ENCODE measurements at regions not wholly inside any gene's neighbourhood (a gene's known extent, or its start where the extent isn't known, plus 50 kb on each side); places are given as distances from the start of the nearest gene placed in this dataset.

DNA sequence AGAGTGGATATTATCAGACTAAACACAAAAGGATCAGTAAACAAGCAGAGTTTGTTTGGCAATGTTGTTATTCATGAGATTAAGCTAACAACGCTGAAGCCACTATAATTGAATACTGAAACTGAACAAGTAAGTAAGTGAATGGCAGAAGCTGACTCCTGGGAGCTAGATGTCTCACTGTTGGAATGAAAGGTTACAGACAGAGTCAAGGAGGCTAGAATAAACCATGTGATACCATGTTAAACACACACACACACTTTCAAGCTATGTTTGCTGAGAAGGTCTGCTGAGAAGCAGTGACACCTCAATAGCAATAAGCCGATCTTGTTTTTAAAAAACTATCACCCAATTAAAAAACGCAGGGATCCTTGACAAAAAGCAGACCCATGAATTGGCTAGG, 1609.4 kb upstream of the MIR17HG start:
- Histone ChIP-seq H3K4me2 (no peak overlapping the region), H3K4me3 (no peak overlapping the region), H3K9me3 (no peaks in the 10 kb centered on the region), H3K4me1 (no peaks in the 10 kb centered on the region), H3K27ac (no peak overlapping the region)
- 60% methylated on average over 3 of the region's 3 CpGs for WGBS (ENCODE audit: missing lambda C conversion rate)
- no peak for DNase-seq (ENCODE audit: low read depth in 1 of 2, low spot score in 1 of 2)
- no peak for FAIRE-seq
- POLR2A ChIA-PET: no interaction called here
- ATAC-seq: no peak
- CTCF ChIA-PET: interaction anchor here (0.5 kb wide), 1 partner anchor 298 kb away, joined by 4 read pairs; no protein-coding TSS in a partner anchor
- no peak for TF ChIP-seq ZC3H11A (IDR thresholded peaks at IDR 0.05)
- no peak for TF ChIP-seq FOXS1 (CRISPR knock-in tag; IDR thresholded peaks at IDR 0.05)
- no peak for TF ChIP-seq CHD4 (IDR thresholded peaks at IDR 0.05; ENCODE audit: borderline replicate concordance)
- TF ChIP-seq SMC3 (IDR thresholded peaks at IDR 0.05): no peak
- TF ChIP-seq, protein P1, sequence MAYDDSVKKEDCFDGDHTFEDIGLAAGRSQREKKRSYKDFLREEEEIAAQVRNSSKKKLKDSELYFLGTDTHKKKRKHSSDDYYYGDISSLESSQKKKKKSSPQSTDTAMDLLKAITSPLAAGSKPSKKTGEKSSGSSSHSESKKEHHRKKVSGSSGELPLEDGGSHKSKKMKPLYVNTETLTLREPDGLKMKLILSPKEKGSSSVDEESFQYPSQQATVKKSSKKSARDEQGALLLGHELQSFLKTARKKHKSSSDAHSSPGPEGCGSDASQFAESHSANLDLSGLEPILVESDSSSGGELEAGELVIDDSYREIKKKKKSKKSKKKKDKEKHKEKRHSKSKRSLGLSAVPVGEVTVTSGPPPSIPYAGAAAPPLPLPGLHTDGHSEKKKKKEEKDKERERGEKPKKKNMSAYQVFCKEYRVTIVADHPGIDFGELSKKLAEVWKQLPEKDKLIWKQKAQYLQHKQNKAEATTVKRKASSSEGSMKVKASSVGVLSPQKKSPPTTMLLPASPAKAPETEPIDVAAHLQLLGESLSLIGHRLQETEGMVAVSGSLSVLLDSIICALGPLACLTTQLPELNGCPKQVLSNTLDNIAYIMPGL (CRISPR knock-in tag; IDR thresholded peaks at IDR 0.05; ENCODE audit: borderline replicate concordance): no peak
- no peak for TF ChIP-seq NR3C1 (IDR thresholded peaks at IDR 0.05)
- no peak for TF ChIP-seq ZSCAN20 (CRISPR knock-in tag; IDR thresholded peaks at IDR 0.05)
- no peak for TF ChIP-seq ESRRA (IDR thresholded peaks at IDR 0.05; ENCODE audit: borderline replicate concordance, low read length)
- TF ChIP-seq RNF2 (IDR thresholded peaks at IDR 0.05; ENCODE audit: borderline replicate concordance, low read depth): no peak

DNA sequence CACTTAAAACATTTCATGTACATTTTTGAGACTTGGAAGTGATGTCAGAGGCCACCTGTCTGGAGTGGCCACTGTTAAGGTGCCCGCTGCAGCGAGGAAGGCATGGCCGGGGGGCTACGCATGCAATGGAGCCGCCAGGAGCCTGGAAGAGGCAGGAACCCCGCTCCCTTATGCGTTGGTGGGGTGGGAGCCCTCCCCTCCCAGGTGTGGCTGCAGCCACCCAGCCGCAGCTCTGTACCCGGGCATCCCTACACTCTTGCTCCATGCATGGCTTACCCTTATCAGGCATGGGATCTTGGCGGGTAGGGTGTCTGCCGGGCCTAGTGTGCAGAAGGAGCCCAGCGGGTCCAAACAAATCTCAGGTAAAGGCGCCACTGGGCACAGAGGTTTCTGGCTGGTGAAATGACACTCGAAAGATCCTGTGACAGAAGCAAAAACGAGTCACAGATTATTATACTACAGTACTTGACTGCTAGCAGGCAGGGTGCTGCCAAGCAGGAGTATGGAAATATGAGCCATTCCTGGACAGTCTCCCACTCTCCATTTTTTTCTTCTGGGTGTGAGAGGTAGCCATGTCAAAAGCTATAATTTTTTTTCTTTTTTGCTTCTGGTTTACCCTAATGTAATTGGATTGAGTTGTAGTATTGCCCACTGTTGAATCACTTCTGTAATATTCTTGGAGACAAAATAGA, 1606.3 kb upstream of the MIR17HG start:
- 67% methylated on average over 6 of the region's 15 CpGs for WGBS (ENCODE audit: missing lambda C conversion rate)
- FAIRE-seq (no peak), DNase-seq (ENCODE audit: low read depth in 1 of 2, low spot score in 1 of 2) (no peak), ATAC-seq (no peak)
- Histone ChIP-seq H3K9me3 (no peaks in the 10 kb centered on the region), H3K4me1 (no peaks in the 10 kb centered on the region), H3K4me2 (no peak overlapping the region), H3K4me3 (no peak overlapping the region), H3K27ac (no peak overlapping the region)
- CTCF ChIA-PET: no interaction called here
- TF ChIP-seq POLR2AphosphoS2 (conservative IDR thresholded peaks at IDR 0.05; ENCODE audit: low read length): no peak
- TF ChIP-seq, protein P2, sequence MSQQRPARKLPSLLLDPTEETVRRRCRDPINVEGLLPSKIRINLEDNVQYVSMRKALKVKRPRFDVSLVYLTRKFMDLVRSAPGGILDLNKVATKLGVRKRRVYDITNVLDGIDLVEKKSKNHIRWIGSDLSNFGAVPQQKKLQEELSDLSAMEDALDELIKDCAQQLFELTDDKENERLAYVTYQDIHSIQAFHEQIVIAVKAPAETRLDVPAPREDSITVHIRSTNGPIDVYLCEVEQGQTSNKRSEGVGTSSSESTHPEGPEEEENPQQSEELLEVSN (IDR thresholded peaks at IDR 0.05; ENCODE audit: borderline replicate concordance, low read depth): no peak
- no peak for TF ChIP-seq HOXB13 (CRISPR knock-in tag; IDR thresholded peaks at IDR 0.05; ENCODE audit: low read depth)
- TF ChIP-seq PHF8 (IDR thresholded peaks at IDR 0.05; ENCODE audit: borderline replicate concordance, low read depth): no peak
- TF ChIP-seq, protein P3, sequence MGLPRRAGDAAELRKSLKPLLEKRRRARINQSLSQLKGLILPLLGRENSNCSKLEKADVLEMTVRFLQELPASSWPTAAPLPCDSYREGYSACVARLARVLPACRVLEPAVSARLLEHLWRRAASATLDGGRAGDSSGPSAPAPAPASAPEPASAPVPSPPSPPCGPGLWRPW (IDR thresholded peaks at IDR 0.05): no peak
- no peak for TF ChIP-seq ZC3H11A (IDR thresholded peaks at IDR 0.05)
- TF ChIP-seq BHLHE40 (IDR thresholded peaks at IDR 0.05; ENCODE audit: low read depth, low read length): no peak
- no peak for TF ChIP-seq RNF2 (IDR thresholded peaks at IDR 0.05; ENCODE audit: borderline replicate concordance, low read depth)
- TF ChIP-seq NFE2L2 (conservative IDR thresholded peaks at IDR 0.05; ENCODE audit: low read length): no peak
- TF ChIP-seq, protein P4, sequence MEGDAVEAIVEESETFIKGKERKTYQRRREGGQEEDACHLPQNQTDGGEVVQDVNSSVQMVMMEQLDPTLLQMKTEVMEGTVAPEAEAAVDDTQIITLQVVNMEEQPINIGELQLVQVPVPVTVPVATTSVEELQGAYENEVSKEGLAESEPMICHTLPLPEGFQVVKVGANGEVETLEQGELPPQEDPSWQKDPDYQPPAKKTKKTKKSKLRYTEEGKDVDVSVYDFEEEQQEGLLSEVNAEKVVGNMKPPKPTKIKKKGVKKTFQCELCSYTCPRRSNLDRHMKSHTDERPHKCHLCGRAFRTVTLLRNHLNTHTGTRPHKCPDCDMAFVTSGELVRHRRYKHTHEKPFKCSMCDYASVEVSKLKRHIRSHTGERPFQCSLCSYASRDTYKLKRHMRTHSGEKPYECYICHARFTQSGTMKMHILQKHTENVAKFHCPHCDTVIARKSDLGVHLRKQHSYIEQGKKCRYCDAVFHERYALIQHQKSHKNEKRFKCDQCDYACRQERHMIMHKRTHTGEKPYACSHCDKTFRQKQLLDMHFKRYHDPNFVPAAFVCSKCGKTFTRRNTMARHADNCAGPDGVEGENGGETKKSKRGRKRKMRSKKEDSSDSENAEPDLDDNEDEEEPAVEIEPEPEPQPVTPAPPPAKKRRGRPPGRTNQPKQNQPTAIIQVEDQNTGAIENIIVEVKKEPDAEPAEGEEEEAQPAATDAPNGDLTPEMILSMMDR (IDR thresholded peaks at IDR 0.05): no peak
- TF ChIP-seq CHD2 (IDR thresholded peaks at IDR 0.05; ENCODE audit: low read length, partially characterized antibody): no peak
- TF ChIP-seq ZFP36 (IDR thresholded peaks at IDR 0.05; ENCODE audit: borderline replicate concordance, partially characterized antibody): no peak
- TF ChIP-seq SMC3 (IDR thresholded peaks at IDR 0.05): no peak
- POLR2A ChIA-PET: no interaction called here
